ENCODE measurements at regions not wholly inside any gene's neighbourhood (a gene's known extent, or its start where the extent isn't known, plus 50 kb on each side); places are given as distances from the start of the nearest gene placed in this dataset.
"Not testable (repeated sequence)": the region's sequence is repeated elsewhere in the genome, so short reads cannot be mapped to it uniquely, and the experiment has no call there.

- peaks cover 10% of the 10 kb centered on the region for H3K27me3 ChIP-seq
- no peak overlapping the region for H3K4me3 ChIP-seq
- H3K36me3 ChIP-seq = no peaks in the 10 kb centered on the region
- 71 to 80% methylated on average over 1 to 2 of the region's 2 CpGs for WGBS, 2 donors (ENCODE audit: low coverage in 1 of 2)
- no peak overlapping the region for H3K27ac ChIP-seq
- ATAC-seq = no peak
- H3K4me1 ChIP-seq = no peaks in the 10 kb centered on the region
- H3K9me3 ChIP-seq = no peaks in the 10 kb centered on the region
- no peak for TF ChIP-seq POLR2AphosphoS5 (IDR thresholded peaks at IDR 0.05)
- TF ChIP-seq CTCF (IDR thresholded peaks at IDR 0.05) = no peak
- TF ChIP-seq POLR2A (IDR thresholded peaks at IDR 0.05) = no peak
- no peak for TF ChIP-seq EP300 (IDR thresholded peaks at IDR 0.05)
Observed at GRCh38 chr7:3162289-3162688, 118.6 kb upstream of the CARD11 start.

- H3K9me3 ChIP-seq, H3K36me3 ChIP-seq, ATAC-seq, H3K4me1 ChIP-seq, H3K27ac ChIP-seq, H3K27me3 ChIP-seq, H3K4me3 ChIP-seq: not testable (repeated sequence)
- 71% methylated on average over 1 of the region's 4 CpGs; no CpG with 5 or more reads in 1 of the 2 donors for WGBS, 2 donors (ENCODE audit: low coverage in 1 of 2)
Observed at GRCh38 chr7:3162798-3163197, 119.1 kb upstream of the CARD11 start.

- no peak for TF ChIP-seq POLR2A (IDR thresholded peaks at IDR 0.05)
- no peak for TF ChIP-seq CTCF (IDR thresholded peaks at IDR 0.05)
- TF ChIP-seq EP300 (IDR thresholded peaks at IDR 0.05) = no peak
- TF ChIP-seq POLR2AphosphoS5 (IDR thresholded peaks at IDR 0.05) = no peak
- Histone ChIP-seq H3K9me3 (no peaks in the 10 kb centered on the region), H3K36me3 (no peaks in the 10 kb centered on the region), H3K27ac (no peak overlapping the region), H3K4me1 (no peaks in the 10 kb centered on the region), H3K27me3 (peaks cover 21% of the 10 kb centered on the region), H3K4me3 (no peak overlapping the region)
- no peak for ATAC-seq
- 34 to 40% methylated on average over 4 to 10 of the region's 10 CpGs for WGBS, 2 donors (ENCODE audit: low coverage in 1 of 2)
Observed at GRCh38 chr7:3164380-3164792, 120.7 kb upstream of the CARD11 start.

GRCh38 chr7:3165681-3166580, 122.3 kb upstream of the CARD11 start:
- Histone ChIP-seq H3K4me3 (no peak overlapping the region), H3K36me3 (no peaks in the 10 kb centered on the region), H3K27ac (no peak overlapping the region), H3K9me3 (no peaks in the 10 kb centered on the region), H3K27me3 (peaks cover 23% of the 10 kb centered on the region), H3K4me1 (no peaks in the 10 kb centered on the region)
- WGBS, 2 donors (ENCODE audit: low coverage in 1 of 2) = 74 to 80% methylated on average over 9 to 17 of the region's 21 CpGs
- no peak for ATAC-seq
- no peak for TF ChIP-seq POLR2AphosphoS5 (IDR thresholded peaks at IDR 0.05)

- TF ChIP-seq POLR2A (IDR thresholded peaks at IDR 0.05) (no peak), POLR2AphosphoS5 (IDR thresholded peaks at IDR 0.05) (no peak), CTCF (IDR thresholded peaks at IDR 0.05) (no peak), EP300 (IDR thresholded peaks at IDR 0.05) (no peak)
- WGBS, 2 donors (ENCODE audit: low coverage in 1 of 2) = 61 to 74% methylated on average over 3 to 5 of the region's 5 CpGs
- Histone ChIP-seq H3K27ac (no peak overlapping the region), H3K9me3 (peaks cover 0 to 5% (median 0%) of the 10 kb centered on the region in 3 donors), H3K4me1 (no peaks in the 10 kb centered on the region), H3K27me3 (peaks cover 23% of the 10 kb centered on the region), H3K36me3 (no peaks in the 10 kb centered on the region), H3K4me3 (no peak overlapping the region)
- ATAC-seq = no peak
Observed at GRCh38 chr7:3167551-3167950, 123.9 kb upstream of the CARD11 start.

- WGBS, 2 donors (ENCODE audit: low coverage in 1 of 2) = 82% methylated on average over 6 of the region's 12 CpGs; no CpG with 5 or more reads in 1 of the 2 donors
- TF ChIP-seq CTCF (IDR thresholded peaks at IDR 0.05) = no peak
- TF ChIP-seq POLR2AphosphoS5 (IDR thresholded peaks at IDR 0.05) = no peak
- TF ChIP-seq EP300 (IDR thresholded peaks at IDR 0.05) = no peak
- TF ChIP-seq POLR2A (IDR thresholded peaks at IDR 0.05) = no peak
- no peak overlapping the region for H3K4me3 ChIP-seq
- H3K36me3 ChIP-seq = no peaks in the 10 kb centered on the region
- peaks cover 0 to 5% (median 0%) of the 10 kb centered on the region in 3 donors for H3K9me3 ChIP-seq
- H3K27ac ChIP-seq = no peak overlapping the region
- peaks cover 23% of the 10 kb centered on the region for H3K27me3 ChIP-seq
- H3K4me1 ChIP-seq = no peaks in the 10 kb centered on the region
- no peak for ATAC-seq
Observed at GRCh38 chr7:3168370-3168769, 124.7 kb upstream of the CARD11 start.

Data from gastroesophageal sphincter (tissue), 4 donors.